Middle frontal gyrus (tissue), 1 donor: ENCODE measurements at regions not wholly inside any gene's neighbourhood (a gene's known extent, or its start where the extent isn't known, plus 50 kb on each side); places are given as distances from the start of the nearest gene placed in this dataset.
"Not testable (repeated sequence)": the region's sequence is repeated elsewhere in the genome, so short reads cannot be mapped to it uniquely, and the experiment has no call there.

Experiments used
- DNase-seq: peaks from one replicate; pipeline ENCODE4 v3.0.0-alpha.2; 2015; ENCODE audit warnings: low spot score; ENCODE audit errors: extremely low spot score

DNA sequence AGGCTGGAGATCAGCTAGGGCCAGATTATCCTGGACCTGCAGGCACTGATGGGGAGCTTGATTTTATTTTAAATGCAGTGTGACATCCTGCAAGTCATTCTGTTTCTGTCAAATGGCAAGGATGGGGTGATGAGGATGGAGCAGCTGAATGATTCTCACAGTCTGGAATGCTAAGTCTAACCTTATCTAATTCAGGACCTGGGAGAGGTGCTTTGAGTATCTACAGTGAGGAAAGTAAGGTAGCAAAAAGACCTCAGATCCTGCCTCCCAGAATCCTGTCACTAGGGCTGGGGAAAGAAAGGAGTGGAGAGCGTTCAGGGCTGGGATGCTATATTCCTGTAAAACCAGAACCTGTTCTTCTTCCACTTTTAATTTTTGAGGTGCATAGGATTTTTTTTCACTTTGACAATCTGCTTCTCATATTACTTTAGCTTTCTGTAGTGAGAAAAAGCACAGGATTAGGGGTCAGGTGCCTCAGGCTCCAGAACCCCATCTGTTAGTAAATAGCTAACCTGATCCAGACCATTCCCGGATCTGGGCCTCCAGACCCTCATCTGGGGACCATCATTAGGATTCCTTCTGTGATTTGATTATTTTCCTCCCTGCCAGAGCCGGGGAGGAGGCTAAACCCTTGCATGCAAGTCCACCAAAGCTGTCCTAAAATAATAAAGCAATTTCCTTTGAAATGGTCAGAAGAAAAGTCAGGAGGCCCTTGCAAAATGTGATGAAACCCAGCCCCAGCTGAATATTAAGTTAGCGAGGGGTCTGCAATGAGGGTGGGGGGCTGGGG is 54.7 kb downstream of the ASCL1 start:
- no peak for DNase-seq

DNA sequence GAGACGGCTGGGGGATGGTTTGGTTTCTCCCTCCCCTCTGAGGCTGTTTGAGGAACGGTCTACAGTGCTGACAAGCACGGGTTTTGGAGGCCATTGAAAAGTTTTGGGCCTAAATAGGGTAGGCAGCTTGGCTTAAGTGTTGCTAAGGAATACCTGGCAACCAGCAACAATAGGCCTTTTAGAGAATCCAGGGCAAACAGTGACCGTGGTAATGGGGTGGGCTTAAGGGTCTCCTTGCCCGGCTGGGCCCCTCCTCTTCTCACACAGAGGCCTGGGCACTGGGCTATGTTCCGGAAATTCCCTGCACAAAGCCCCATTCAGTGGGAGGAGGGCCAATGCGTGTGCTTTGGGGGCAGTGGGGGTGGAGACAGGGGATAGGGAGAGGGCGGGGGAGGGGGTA is 55.4 kb downstream of the ASCL1 start:
- peak; percentile 29 for DNase-seq

DNA sequence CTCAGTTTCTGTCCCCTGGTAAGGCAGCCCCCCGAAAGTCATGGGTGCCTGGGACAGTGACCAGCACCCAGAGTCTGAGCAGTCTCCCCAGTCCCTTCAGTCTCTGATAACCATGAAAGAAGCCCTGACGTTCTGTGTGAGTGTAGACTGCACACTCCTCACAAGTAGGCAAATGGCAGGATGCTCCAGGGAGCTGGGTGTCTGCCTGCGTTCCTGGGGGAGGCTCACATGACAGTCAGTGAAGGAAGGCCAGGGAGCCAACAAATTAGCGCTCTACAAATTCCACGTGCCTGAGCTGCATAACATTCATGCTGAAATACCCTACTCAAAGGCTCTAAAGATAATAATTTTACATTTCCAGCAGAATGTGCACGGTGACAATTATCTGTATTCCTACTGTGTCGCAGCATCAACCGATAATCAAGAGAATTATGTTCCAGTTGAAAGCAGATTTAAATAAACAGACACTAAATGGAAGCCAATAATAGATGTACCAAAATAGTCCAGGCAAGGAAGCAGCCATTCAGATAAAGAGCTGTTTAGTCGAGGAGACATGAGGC is 56.3 kb downstream of the ASCL1 start:
- no peak for DNase-seq

DNA sequence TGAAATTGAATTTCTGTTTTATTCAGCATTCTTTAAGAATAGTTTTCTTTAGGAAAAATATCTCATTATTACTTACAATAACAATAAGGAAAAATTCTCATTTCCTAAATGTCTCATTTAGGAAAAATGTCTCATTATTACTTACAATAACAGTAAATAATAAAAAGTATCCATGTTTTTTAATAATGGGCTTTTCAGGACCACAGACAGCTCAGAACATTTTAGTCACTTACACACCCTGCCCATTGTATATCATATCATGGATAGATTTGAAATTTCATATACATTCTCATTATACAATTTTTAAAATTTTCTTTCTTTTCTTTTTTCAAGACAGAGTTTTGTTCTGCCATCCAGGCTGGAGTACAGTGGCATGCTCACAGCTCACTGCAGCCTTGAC is 58.9 kb downstream of the ASCL1 start:
- DNase-seq, result no peak

DNA sequence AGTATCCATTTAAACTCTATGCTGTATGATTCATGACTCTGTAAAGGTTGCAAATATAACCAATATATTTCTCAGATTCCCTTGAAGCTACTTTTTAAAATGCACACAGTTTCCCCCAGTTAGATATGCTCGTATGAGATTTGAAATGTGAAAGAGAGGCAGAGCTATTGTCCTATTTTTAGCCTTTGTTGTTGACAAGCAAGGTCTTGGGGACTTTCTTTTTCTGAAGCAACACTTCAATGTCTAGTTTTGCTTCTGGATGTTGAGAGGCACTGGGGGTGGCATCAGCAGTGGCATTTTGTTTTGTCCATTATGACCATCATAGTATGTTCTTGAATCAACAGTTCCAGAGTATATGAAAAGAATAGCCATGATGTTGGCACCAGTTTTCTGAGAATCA is 63.4 kb downstream of the ASCL1 start:
- DNase-seq, result no peak

DNA sequence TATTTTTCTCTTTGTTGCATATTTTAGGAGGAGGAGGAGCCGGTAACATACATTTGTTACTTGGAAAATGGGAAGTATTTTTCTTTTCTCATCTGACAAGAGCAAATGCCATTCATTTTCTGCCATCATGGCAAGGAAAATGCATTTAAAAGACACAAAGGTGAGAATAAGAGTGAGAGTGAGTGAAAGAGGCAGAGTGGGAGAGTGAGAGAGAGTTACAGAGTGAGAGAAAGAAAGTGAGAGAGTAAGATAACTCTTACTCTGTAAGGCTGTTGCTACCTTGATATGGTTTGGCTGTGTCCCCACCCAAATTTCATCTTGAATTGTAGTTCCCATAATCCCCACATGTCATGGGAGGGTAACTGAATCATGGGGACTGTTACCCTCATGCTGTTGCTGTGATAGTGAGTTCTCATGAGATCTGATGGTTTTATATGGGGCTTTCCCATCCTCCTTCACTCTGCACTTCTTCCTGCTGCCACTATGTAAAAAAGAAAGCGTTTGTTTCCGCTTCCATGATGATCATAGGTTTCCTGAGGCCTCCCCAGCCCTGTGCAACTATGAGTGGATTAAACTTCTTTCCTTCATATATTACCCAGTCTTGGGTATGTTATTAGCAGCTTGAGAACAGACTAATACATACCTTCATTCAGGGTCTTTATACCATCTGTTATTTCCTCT is 64.2 kb downstream of the ASCL1 start:
- no peak for DNase-seq

DNA sequence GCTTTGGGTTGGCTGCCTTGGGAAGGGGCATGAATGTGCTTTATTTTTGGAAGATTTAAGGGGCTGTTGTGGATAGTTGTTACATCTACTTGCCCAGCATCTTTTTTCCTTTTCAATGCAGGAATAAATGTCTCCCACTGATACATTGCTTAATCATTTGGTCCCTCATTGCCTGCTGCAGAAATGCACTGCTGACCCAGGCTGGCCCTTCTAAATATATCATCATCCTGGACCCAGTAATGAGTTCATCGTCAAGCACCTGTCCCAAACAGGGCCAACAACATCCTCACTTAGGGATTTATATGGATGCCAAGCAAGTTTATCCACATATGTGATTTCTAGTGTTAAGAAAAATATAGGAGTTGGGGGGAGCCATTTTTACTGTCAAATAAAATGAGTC is 67.2 kb downstream of the ASCL1 start:
- DNase-seq, result no peak

DNA sequence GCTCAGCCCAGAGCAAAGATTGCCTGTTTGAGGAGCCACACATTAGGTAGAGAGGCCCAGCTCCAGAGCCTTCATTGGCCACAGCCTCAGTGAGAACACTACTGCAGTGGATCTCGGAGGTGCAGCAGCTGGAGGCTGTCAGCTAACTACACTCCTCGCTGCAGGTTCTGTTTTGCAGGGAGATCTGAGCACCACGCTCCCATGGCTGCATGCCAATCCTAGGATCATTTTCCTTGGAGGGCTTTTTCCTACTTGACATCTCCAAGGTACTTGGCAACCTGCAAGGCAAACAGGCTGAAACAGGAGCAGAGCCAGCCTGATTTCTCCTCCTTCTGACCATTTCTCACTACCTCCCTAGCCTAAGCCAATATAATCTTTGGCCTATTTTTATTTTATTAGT is 69.2 kb downstream of the ASCL1 start:
- DNase-seq, result not testable (repeated sequence)

DNA sequence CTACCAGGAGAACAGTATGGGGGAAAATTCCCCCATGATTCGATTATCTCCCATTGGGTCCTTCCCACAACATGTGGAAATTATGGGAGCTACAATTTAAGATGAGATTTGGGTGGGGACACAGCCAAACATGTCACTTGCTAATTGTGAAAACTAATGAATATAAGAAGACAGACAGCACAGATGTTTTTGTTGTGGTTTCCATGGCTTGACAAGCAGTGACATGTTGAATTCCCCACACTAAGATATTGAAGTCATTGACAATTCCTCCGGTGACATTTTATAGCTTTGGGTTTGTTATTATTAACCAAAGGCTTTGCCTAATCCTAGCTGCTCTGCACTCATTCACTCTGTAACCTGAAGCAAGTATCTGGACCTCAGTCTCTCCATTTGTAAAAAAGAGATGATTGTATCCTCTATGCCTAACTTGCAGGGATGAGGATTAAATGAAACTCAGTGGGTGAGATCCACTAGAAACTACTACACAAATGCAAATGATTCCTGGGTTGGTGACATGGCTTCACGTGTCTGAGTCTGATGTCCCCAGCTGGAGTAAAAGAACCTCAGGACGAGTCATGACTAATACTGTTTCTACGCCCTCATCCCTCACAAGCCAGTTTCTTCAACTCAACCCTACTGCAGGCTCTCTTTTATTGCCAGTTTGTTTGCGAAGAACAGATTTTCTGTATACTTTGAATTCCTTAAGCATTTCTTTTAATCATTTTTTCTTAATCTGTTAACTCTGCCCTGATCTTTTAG is 71.6 kb downstream of the ASCL1 start:
- no peak for DNase-seq

DNA sequence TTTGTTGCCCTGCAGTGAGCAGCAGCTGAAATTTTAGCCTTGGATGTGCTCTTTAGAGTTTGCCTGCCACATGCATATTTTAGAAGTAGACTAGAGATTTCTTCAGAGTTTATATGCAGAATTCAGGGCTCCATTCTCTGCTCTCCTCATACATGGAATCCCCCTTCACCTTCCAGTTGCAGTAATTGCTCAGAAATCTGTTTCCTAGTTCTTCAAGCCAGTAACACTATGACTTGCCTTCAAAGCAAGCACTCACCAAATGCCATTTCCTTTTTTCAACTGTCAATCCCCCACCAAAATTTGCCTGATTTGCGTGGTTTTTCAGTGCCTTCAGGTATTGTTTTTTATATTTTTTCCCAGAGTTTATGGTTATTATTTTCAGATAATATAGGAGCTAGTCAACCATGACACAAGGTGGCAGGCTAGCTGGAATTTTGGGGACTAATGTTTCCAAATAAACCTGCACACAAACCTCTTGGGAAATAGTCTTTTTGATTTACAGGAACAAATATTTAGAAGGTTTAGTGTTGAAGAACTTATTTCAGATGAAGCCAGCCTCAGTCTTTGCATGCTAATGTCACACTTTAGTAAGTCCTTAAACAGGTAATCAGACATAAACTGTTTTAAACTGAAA is 79.2 kb downstream of the ASCL1 start:
- DNase-seq, result no peak

DNA sequence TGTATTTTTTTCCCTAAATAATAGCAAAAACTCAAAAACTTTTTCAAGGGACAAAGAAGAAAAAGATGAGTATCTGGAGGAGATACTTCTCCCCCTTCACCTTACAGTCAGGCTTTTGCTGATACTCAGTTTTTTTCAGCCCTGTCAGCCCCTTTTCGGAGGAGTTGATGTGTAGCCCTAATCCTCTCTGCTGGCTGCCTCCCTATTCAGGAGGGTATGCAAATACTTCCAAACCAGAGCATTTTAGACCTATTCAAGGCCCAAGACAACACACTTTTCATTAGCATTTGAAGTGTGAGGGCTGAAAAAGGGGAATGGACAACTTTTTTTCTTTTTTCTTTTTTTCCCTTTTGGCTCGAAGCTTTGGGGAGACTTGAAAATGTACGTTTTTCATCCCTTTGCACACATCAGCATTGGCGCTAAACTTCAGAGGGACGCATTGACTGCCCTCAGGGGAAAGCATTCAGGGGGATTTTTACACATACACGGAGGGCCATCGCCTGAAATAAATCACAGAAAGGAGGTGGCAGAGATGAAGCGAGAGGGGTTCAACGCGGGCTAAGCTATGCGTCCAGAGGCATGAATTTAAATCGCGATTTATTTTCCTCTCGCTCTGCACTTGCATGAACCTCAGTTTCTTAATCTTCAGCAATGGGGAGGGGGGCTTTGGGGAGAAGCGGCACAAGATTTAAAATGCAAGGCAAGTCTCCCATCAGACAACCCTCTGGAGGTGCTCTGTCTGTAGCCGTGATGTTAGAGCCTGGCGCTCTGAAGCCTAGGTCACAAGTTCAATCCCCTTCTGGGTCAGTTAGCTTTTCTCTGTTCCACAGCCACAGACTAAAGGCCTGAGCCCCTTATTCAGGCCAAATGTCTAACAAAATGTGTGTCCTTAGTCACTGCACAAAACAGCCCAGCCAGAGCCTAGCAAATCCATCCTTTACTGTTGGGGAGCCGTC is 86.3 kb downstream of the ASCL1 start:
- no peak for DNase-seq

DNA sequence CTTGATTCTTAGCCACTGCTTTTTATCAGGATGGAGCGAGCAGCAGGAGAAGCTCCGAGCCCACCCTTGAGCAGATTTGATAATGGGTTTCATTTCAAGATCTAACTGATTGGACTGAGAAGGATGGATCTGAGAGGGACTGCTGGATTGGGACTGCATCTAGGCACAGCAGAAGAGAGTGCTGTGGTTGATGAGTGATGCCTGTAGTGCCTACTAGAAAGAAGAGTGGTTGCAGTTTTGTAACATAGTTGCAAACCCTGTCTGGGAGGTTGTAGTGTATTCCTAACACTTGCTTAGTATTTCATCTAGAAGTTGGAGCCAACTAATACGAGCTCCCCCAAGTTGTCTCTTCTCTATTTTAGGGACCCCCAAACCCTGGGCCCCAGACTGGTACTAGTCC is 88.7 kb downstream of the ASCL1 start:
- no peak for DNase-seq

DNA sequence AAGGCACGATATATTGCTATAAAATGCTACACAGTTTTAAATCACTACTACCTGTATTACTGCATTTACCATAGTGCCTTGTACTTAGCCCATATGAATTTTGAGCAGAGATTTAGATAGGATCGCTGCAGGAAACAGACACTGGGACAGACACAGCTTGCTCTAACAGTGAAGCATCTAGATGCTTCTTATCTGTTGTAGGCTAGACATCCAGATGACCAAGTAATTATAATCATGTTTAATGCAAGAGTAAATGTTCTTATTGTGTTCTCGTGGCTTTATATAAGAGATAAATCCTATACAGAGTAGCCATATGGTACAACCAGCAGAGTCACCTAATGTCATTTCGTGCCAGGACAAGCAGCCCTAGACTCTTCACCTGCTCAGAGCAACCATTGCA is 92.8 kb downstream of the ASCL1 start:
- no peak for DNase-seq

DNA sequence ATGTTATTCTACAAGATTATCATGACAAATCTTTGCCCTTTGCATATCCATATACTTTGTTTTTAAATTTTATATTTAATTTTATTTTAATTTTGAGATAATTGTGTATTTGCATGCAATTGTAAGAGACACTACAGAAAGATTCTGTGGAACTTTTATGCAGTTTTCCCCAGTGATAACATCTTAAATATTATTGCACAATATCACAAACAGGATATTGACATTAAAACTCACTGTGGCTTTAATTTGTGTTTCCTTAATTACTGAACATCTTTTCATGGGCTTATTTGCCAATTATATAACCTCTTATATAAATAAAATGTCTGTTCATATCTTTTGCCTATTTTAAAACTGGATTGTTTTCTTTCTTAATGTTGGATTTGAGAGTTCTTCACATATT is 95.6 kb downstream of the ASCL1 start:
- no peak for DNase-seq

DNA sequence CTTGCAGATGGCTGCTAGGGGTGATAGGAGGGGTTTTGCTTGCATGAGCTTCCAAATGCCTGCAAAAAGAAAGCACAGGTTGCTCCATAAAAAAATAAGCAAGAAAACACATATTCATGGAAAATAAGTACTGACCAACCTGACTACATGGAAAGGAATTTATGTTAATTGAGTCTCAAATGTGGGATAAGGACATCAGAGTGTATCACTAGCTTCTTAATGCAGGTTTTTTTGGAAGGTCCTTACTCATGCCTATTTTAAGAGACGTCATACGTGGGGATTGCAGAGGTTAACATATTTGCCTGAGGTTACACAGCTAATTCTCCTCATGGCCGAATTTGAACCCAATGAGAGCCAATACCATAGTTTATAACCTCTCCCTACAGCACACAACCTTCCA is 116.2 kb downstream of the ASCL1 start:
- no peak for DNase-seq

DNA sequence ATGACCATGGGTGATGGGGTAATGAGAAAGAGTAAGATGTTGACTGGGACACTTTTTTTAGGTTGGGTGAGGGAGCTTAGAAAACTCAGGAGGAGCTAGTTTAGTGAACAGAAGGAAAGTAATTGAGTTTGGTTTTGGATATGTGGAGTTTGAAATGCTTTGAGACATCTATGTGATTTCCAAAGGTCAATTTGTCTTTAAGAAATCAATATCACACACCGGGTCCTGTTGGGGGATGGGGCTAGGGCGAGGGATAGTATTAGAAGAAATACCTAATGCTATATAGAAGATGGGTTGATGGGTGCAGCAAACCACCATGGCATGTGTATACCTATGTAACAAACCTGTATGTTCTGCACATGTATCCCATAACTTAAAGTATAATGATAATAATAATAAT is 118.4 kb downstream of the ASCL1 start:
- no peak for DNase-seq

DNA sequence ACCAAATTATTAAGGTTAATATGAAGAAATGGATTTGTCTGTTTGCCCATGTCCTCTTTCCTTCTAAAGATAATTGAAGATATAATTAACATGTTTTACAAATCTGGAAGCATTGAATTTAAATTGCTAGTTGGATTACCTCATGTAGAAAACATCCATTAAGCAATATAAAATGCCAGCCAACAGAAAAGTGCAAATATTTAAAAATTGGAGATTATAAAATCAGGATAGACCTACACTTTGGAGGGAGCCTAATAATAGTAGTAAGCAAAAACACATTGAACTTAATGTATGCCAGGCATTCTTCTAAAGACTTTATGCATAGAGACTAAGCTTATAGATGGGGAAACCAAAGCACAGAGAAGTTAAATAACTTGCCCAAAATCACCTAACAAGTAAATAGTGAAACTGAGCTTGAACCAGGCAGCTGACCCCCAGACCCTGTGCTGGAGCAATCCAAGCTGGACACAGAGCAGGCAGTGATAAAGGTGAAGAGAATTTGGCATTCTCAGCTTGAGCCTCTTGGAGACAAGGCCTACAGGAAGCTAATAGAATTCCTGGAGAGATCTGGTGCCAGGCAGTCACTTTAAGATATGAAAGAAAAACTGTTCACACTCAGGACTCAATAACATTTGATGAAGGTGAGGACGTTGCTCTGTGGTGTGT is 119.8 kb downstream of the ASCL1 start:
- DNase-seq, result no peak

DNA sequence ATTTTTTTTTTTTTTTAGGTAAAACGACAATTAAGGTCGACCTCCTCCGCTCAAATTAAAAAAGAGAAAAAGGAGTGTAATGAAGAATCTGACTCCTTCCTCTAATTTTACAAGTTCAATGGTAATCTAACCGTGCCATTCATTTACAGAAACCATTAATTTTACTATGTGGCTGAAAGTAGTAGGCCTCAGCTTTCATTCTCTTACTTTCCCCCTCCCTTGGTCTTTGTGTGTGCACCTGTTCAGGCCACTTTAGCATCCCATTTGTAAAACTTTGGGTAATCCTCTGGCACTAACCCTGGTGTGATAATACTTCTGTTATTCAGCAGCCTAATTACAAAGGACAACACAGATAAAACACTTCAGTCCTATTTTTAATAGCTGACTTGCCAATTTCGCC is 128.1 kb downstream of the ASCL1 start:
- DNase-seq, result no peak

DNA sequence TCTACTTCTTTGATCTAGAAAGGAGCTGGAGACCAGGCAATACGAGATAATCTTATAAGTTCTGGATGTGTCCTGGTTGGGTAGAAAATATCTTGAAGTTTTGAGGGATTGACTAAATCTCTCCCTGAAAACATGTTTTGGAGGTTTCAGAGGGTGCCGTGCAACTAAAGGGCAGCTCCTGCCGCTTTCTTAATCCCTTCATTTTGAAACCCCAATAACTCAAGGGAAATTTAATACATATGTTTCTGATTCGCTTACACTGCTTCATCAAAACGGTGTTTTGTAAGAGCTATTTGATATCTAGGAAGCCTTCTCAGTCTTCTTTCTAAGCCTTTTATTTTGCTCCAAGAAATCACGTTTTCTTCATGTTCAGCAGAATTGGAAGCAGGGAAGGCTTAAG is 129.0 kb downstream of the ASCL1 start:
- no peak for DNase-seq
